Heart left ventricle (tissue), 13 donors: ENCODE measurements at regions not wholly inside any gene's neighbourhood (a gene's known extent, or its start where the extent isn't known, plus 50 kb on each side); places are given as distances from the start of the nearest gene placed in this dataset.

Experiments
- CTCF ChIP-seq, 12 donors: fragments of 200-600 bp; sonication (generic) in 4 of 12; IDR thresholded peaks; one replicate each; pipeline versions ENCODE4 v1.5.0 to v1.8.0; 2018 to 2022; ENCODE audit warnings: antibody characterized with exemption in 12 of 12, mild to moderate bottlenecking in 5 of 12
- POLR2A ChIP-seq, 2 donors: fragments of 450-650 bp; IDR thresholded peaks; one replicate each; pipeline ENCODE4 v1.6.1; 2017; ENCODE audit warnings: antibody characterized with exemption in 2 of 2, mild to moderate bottlenecking in 2 of 2, moderate library complexity in 2 of 2
- donor health status: ischemic (EF 13 %, LVEDD 7.1; RV severe dilation, severe dysfunction).
- donor health status: DM: no; HTN: yes; CAD: no.
- donor health status: DM: no; HTN: no; CAD: no.
- donor health status: ischemic (EF 25% LVEDD 6.9; RV normal size, moderate dysfunction).
- donor health status: ischemic (EF 25% LVEDD 5.7; RV mildly dilated, moderate dysfunction).
- donor health status: ischemic (EF 35%, LVEDD 5.7; RV mildly dilated, moderate dysfunction).
- donor health status: nonischemic (EF 11% LVEDD 7.7; RV severe dilation, severe dysfunction).
- donor health status: DM: yes; HTN: yes; CAD: no.
- donor health status: PGD.
- donor health status: ischemic (EF 29% LVEDD 5.4; RV normal size, mild dysfunction).
- donor health status: nonischemic (EF 23%, LVEDD 6.1; RV moderate dilation, normal function).

GRCh38 chrX:121958886-121959285 is 911.5 kb downstream of the GLUD2 start:
- TF ChIP-seq CTCF (IDR thresholded peaks at IDR 0.05) (no peak), POLR2A (IDR thresholded peaks at IDR 0.05) (no peak)
